ENCODE measurements at regions not wholly inside any gene's neighbourhood (a gene's known extent, or its start where the extent isn't known, plus 50 kb on each side); places are given as distances from the start of the nearest gene placed in this dataset.

- TF ChIP-seq CTCF (IDR thresholded peaks at IDR 0.05; ENCODE audit: low read depth, low read length) (no peak), MYC (IDR thresholded peaks at IDR 0.05; ENCODE audit: low read depth, low read length) (no peak), POLR2A (IDR thresholded peaks at IDR 0.05; ENCODE audit: extremely low read depth, insufficient read length) (no peak), MAX (IDR thresholded peaks at IDR 0.05; ENCODE audit: low read depth, low read length) (no peak)
These were observed 1958.6 kb downstream of the C4orf33 start for GRCh38 chr4:131054489-131055019.
